BE2C (cell line): ENCODE measurements at regions not wholly inside any gene's neighbourhood (a gene's known extent, or its start where the extent isn't known, plus 50 kb on each side); places are given as distances from the start of the nearest gene placed in this dataset.

Source experiments
- DNase-seq: peaks from one replicate; pipeline ENCODE4 v3.0.0-alpha.2; 2020
- H3K27me3 ChIP-seq: fragments of 250-450 bp; sonication (Bioruptor Pico); 2 replicates; pipeline ENCODE4 v1.5.1; 2020; ENCODE audit warnings: mild to moderate bottlenecking
- H3K36me3 ChIP-seq: fragments of 250-450 bp; sonication (Bioruptor Pico); 2 replicates; pipeline ENCODE4 v1.5.1; 2020; ENCODE audit warnings: mild to moderate bottlenecking
- H3K4me1 ChIP-seq: fragments of 250-450 bp; sonication (Bioruptor Pico); 2 replicates; pipeline ENCODE4 v1.5.1; 2020
- H3K4me3 ChIP-seq: 2 replicates; pipeline ENCODE4 v1.5.1; 2011; ENCODE audit warnings: low read depth, low read length
- H3K9me3 ChIP-seq: fragments of 250-450 bp; sonication (Bioruptor Pico); 2 replicates; pipeline ENCODE4 v1.5.1; 2020
- TF ChIP-seq, protein P1 (sequence below): IDR thresholded peaks from 2 replicates; pipeline ENCODE4 v1.5.1; 2012; ENCODE audit warnings: mild to moderate bottlenecking, low read depth, low read length

DNA sequence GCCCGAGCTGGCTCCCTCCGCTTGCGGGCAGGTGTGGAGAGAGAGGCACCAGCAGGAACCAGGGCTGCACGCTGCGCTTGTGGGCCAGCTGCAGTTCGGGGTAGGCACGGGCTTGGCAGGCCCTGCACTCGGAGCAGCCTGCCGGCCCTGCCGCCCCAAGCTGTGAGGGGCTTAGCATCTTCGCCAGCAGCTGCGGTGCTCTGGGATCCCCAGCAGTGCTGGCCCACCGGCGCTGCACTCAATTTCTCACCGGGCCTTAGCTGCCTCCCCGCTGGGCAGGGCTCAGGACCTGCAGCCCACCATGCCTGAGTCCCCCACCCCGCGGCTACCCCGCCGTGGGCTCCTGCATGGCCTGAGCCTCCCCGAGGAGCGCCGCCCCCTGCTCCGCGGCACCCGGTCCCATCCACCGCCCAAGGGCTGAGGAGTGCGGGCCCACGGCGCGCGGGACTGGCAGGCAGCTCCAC lies 434.4 kb upstream of the RGPD4 start:
- Histone ChIP-seq H3K9me3 (no peaks in the 10 kb centered on the region), H3K4me3 (no peak overlapping the region)

DNA sequence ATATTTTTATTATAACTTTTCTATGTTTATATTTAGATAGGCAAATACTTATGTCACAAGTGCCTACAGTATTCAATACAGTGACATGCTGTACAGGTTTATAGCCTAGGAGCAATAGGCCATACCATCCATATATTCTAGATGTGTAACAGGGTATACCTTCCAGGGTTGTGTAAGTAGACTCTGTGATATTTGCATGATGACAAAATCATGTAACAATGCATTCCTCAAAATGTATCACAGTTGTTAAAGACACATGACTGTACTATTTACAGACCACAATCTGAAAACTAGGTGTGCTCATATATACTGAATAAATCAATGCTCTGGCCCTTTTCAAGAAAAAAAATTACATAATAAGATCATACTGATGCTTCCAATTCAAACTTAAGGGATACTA lies 433.2 kb upstream of the RGPD4 start:
- Histone ChIP-seq H3K9me3 (no peaks in the 10 kb centered on the region), H3K4me1 (no peaks in the 10 kb centered on the region), H3K27me3 (no peaks in the 10 kb centered on the region), H3K36me3 (no peaks in the 10 kb centered on the region), H3K4me3 (no peak overlapping the region)
- DNase-seq = no peak
- TF ChIP-seq, protein P1, sequence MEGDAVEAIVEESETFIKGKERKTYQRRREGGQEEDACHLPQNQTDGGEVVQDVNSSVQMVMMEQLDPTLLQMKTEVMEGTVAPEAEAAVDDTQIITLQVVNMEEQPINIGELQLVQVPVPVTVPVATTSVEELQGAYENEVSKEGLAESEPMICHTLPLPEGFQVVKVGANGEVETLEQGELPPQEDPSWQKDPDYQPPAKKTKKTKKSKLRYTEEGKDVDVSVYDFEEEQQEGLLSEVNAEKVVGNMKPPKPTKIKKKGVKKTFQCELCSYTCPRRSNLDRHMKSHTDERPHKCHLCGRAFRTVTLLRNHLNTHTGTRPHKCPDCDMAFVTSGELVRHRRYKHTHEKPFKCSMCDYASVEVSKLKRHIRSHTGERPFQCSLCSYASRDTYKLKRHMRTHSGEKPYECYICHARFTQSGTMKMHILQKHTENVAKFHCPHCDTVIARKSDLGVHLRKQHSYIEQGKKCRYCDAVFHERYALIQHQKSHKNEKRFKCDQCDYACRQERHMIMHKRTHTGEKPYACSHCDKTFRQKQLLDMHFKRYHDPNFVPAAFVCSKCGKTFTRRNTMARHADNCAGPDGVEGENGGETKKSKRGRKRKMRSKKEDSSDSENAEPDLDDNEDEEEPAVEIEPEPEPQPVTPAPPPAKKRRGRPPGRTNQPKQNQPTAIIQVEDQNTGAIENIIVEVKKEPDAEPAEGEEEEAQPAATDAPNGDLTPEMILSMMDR = no peak

More for the DNA sequence above, 434.4 kb upstream of the RGPD4 start:
- Histone ChIP-seq H3K4me1 (no peaks in the 10 kb centered on the region), H3K36me3 (no peaks in the 10 kb centered on the region), H3K27me3 (no peaks in the 10 kb centered on the region)
- TF ChIP-seq, protein P1 = no peak
- DNase-seq = no peak

DNA sequence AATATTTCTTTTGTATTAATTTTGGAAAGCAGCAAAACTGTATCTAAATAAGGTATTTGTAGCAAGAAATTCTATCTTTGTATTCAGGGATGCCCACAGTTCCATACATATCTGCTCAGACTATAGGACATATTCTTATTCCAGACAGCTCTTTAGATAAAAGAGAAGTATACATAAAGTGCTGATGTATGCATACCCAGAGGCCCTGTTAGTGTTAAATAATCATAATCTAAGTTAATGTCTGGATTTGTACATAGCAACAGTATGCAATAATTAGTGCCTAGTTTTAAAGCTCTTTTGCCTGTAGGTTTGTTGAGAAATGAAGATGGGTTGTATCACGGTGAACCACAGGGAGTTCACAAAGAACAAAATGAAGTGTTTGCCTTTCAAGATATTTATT lies 428.0 kb upstream of the RGPD4 start:
- no peaks in the 10 kb centered on the region for H3K36me3 ChIP-seq
- no peaks in the 10 kb centered on the region for H3K9me3 ChIP-seq
- no peaks in the 10 kb centered on the region for H3K27me3 ChIP-seq
- H3K4me3 ChIP-seq = no peak overlapping the region
- DNase-seq = no peak
- no peaks in the 10 kb centered on the region; the same call in 1 of the 2 replicates for H3K4me1 ChIP-seq
- TF ChIP-seq, protein P1 = no peak

DNA sequence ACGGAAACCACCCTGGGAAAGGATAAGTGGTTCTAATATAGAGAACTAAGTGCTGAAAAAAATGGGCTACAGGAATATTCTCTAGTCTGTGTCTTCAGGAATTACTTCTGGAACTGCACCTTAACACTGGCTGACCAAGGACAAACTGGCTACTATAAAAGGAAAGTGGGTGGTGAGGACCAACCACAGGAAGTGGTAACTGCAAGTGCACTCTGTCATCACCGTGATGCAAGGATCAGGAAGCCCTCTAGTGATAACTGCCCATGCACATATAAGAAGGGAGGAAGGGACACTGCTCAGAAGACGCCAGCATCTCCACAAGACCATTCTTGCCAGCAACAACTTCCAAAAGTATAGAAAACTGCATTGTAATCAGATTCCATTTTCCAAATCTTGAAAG lies 424.4 kb upstream of the RGPD4 start:
- no peak overlapping the region for H3K4me3 ChIP-seq
- H3K4me1 ChIP-seq = no peaks in the 10 kb centered on the region; the same call in 1 of the 2 replicates
- no peak for DNase-seq
- H3K9me3 ChIP-seq = no peaks in the 10 kb centered on the region
- no peaks in the 10 kb centered on the region for H3K27me3 ChIP-seq
- H3K36me3 ChIP-seq = no peaks in the 10 kb centered on the region
- TF ChIP-seq, protein P1 = no peak

DNA sequence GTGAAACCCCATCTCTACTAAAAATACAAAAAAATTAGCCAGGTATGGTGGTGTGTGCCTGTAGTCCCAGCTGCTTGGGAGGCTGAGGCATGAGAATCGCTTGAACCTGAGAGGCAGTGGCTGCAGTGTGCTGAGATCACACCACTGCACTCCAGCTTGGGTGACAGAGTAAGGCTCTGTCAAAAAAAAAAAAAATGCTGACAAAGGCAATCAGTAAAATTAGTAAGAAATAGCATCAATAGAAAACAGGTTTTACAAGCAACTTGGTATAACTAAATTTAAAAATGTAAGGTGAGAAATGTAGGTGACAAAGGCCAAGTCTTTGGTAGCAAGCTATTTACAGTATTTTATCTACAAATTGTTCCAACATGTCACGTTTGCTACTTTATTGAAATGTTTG lies 421.4 kb upstream of the RGPD4 start:
- Histone ChIP-seq H3K36me3 (no peaks in the 10 kb centered on the region), H3K4me1 (no peaks in the 10 kb centered on the region; the same call in 1 of the 2 replicates), H3K4me3 (no peak overlapping the region), H3K9me3 (no peaks in the 10 kb centered on the region), H3K27me3 (no peaks in the 10 kb centered on the region)
- TF ChIP-seq, protein P1 = no peak
- no peak for DNase-seq

DNA sequence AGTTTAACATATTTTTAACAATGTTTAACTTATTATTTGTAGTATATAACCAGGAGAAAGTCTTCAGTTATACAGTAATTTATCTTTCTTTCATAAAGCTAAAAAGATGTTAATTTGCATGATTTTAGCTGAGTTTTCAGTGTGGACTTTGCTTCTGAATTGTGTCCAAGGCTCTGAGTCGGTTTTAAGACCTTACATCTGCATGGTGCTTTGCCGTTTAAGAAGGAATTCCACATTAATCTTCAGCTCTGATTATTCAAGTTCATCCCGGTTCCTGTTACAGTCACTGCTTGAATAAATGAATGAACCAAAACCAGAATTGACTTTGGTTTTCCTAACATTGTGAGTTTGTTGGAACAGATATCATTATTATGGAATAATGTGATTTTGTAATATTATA lies 419.7 kb upstream of the RGPD4 start:
- no peaks in the 10 kb centered on the region for H3K9me3 ChIP-seq
- no peak overlapping the region for H3K4me3 ChIP-seq
- H3K27me3 ChIP-seq = no peaks in the 10 kb centered on the region
- H3K4me1 ChIP-seq = no peaks in the 10 kb centered on the region; the same call in 1 of the 2 replicates
- H3K36me3 ChIP-seq = no peaks in the 10 kb centered on the region
- DNase-seq = no peak
- TF ChIP-seq, protein P1 = no peak
